GM19351 (cell line): ENCODE measurements at regions not wholly inside any gene's neighbourhood (a gene's known extent, or its start where the extent isn't known, plus 50 kb on each side); places are given as distances from the start of the nearest gene placed in this dataset.
"Not testable (repeated sequence)": the region's sequence is repeated elsewhere in the genome, so short reads cannot be mapped to it uniquely, and the experiment has no call there.

ENCODE experiments used
- ATAC-seq: cut with Tn5 transposase; IDR thresholded peaks from one replicate; pipeline ENCODE4 v1.9.1; 2021; ENCODE audit warnings: mild to moderate bottlenecking, moderate library complexity; ENCODE audit not compliant: unreplicated experiment

- no peak for ATAC-seq
Measured at GRCh38 chr3:164470471-164470870, 607.8 kb downstream of the SI start.

- ATAC-seq = no peak
Measured at GRCh38 chr3:164468055-164468454, 610.2 kb downstream of the SI start.

- ATAC-seq = no peak
Measured at GRCh38 chr3:164467007-164467406, 611.3 kb downstream of the SI start.

- ATAC-seq = no peak
Measured at GRCh38 chr3:164465172-164465571, 613.1 kb downstream of the SI start.

- peak; percentile 40 for ATAC-seq
Measured at GRCh38 chr3:164460851-164461250, 617.4 kb downstream of the SI start.

- no peak for ATAC-seq
Measured at GRCh38 chr3:164459521-164460151, 618.7 kb downstream of the SI start.

- no peak for ATAC-seq
Measured at GRCh38 chr3:164458986-164459385, 619.3 kb downstream of the SI start.

GRCh38 chr3:164453714-164454113 is 624.6 kb downstream of the SI start:
- ATAC-seq = no peak

- no peak for ATAC-seq
Measured at GRCh38 chr3:164452707-164453106, 625.6 kb downstream of the SI start.

- ATAC-seq = no peak
Measured at GRCh38 chr3:164451072-164451910, 627.0 kb downstream of the SI start.

- no peak for ATAC-seq
Measured at GRCh38 chr3:164450276-164450905, 627.9 kb downstream of the SI start.

- no peak for ATAC-seq
Measured at GRCh38 chr3:164419220-164419619, 659.1 kb downstream of the SI start.

GRCh38 chr3:164418414-164418813 is 659.9 kb downstream of the SI start:
- ATAC-seq = no peak

- no peak for ATAC-seq
Measured at GRCh38 chr3:164417955-164418354, 660.3 kb downstream of the SI start.

GRCh38 chr3:164416491-164417222 is 661.6 kb downstream of the SI start:
- ATAC-seq = no peak

- no peak for ATAC-seq
Measured at GRCh38 chr3:164408326-164408725, 670.0 kb downstream of the SI start.

- ATAC-seq = no peak
Measured at GRCh38 chr3:164407111-164407510, 671.2 kb downstream of the SI start.

- ATAC-seq = no peak
Measured at GRCh38 chr3:164406281-164406680, 672.0 kb downstream of the SI start.

- no peak for ATAC-seq
Measured at GRCh38 chr3:164401923-164402322, 676.4 kb downstream of the SI start.

GRCh38 chr3:164401440-164401839 is 676.9 kb downstream of the SI start:
- not testable (repeated sequence) for ATAC-seq

- ATAC-seq = no peak
Measured at GRCh38 chr3:164397462-164397861, 680.8 kb downstream of the SI start.
